K562 (cell line): ENCODE measurements at regions not wholly inside any gene's neighbourhood (a gene's known extent, or its start where the extent isn't known, plus 50 kb on each side); places are given as distances from the start of the nearest gene placed in this dataset.

ENCODE experiments used
- NFIC ChIP-seq: fragments of 450-650 bp; IDR thresholded peaks from 2 replicates; pipeline ENCODE4 v1.6.1; 2017; ENCODE audit warnings: mild to moderate bottlenecking, inconsistent platforms
- NKRF ChIP-seq: fragments of 450-650 bp; IDR thresholded peaks from 2 replicates; pipeline ENCODE4 v1.6.1; 2016; ENCODE audit warnings: borderline replicate concordance
- NR1H2 ChIP-seq: sonication (generic); formaldehyde crosslinking; IDR thresholded peaks from 2 replicates; pipeline ENCODE4 v1.4.0; 2020; ENCODE audit warnings: mild to moderate bottlenecking, missing genetic modification reagents
- REST ChIP-seq, 2 experiments: fragments of 450-650 bp; formaldehyde crosslinking in 1 of 2; IDR thresholded peaks; 2 replicates each; pipeline versions ENCODE4 v1.4.0 to v1.6.1; 2014 to 2020; ENCODE audit warnings: mild to moderate bottlenecking in 2 of 2, borderline replicate concordance in 1 of 2, low read depth in 1 of 2
- ZNF274 ChIP-seq: IDR thresholded peaks from 2 replicates; pipeline ENCODE4 v1.6.1; 2011; ENCODE audit warnings: low read depth, mild to moderate bottlenecking, low read length, moderate library complexity, borderline replicate concordance

GRCh38 chr4:108395786-108396185 is 224.6 kb upstream of the RPL34 start:
- TF ChIP-seq REST (IDR thresholded peaks at IDR 0.05; ENCODE audit: borderline replicate concordance) (no peak), REST (CRISPR knock-in tag; IDR thresholded peaks at IDR 0.05; ENCODE audit: low read depth) (no peak), NR1H2 (no peak), NFIC (no peak), ZNF274 (no peak), NKRF (no peak)
